Activated B cell treated with CpG ODN at 0.5 μM for 24 hours (primary cell): ENCODE measurements at regions not wholly inside any gene's neighbourhood (a gene's known extent, or its start where the extent isn't known, plus 50 kb on each side); places are given as distances from the start of the nearest gene placed in this dataset.

Source experiments
- ATAC-seq: fragments of 200-7000 bp; cut with Tn5 transposase; one replicate; pipeline ENCODE4 v1.10.0; 2021; ENCODE audit warnings: low read depth, mild to moderate bottlenecking, moderate library complexity
- CTCF ChIA-PET: fragments of 350-600 bp; sonication (Branson Sonifier 250); formaldehyde crosslinking; loops from one replicate; lab custom pipeline; 2021; ENCODE audit warnings: antibody characterized with exemption; lab: Charles Lee
- POLR2A ChIA-PET: fragments of 350-600 bp; sonication (Branson Sonifier 250); formaldehyde crosslinking; loops from one replicate; lab custom pipeline; 2021; ENCODE audit warnings: antibody characterized with exemption; lab: Charles Lee
- DNase-seq: peaks from one replicate; pipeline ENCODE4 v3.0.0; 2022
- H3K27ac Mint-ChIP-seq: one replicate; pipeline ENCODE4 v1.8.0; 2020; ENCODE audit warnings: mixed read lengths
- H3K27me3 Mint-ChIP-seq: one replicate; pipeline ENCODE4 v1.8.0; 2021; ENCODE audit warnings: mixed read lengths
- H3K36me3 Mint-ChIP-seq: one replicate; pipeline ENCODE4 v1.8.0; 2021; ENCODE audit warnings: low read depth, mixed read lengths
- H3K4me1 Mint-ChIP-seq: one replicate; pipeline ENCODE4 v1.8.0; 2021; ENCODE audit warnings: mixed read lengths
- H3K4me3 Mint-ChIP-seq: one replicate; pipeline ENCODE4 v1.8.0; 2020; ENCODE audit warnings: mild to moderate bottlenecking, mixed read lengths
- H3K9me3 Mint-ChIP-seq: one replicate; pipeline ENCODE4 v1.8.0; 2020; ENCODE audit warnings: mixed read lengths
- CTCF ChIP-seq: fragments of 200-600 bp; IDR thresholded peaks from one replicate; pipeline ENCODE4 v1.8.0; 2022; ENCODE audit warnings: antibody characterized with exemption, mild to moderate bottlenecking
- intact Hi-C: fragments of 100-400 bp; cut with micrococcal nuclease; formaldehyde crosslinking; loops from one replicate; pipeline ENCODE4 v1.15.1; 2024

- ChIA-PET POLR2A (no interaction called here), CTCF (no interaction called here)
- Mint-ChIP-seq H3K36me3 (no peaks in the 10 kb centered on the region), H3K4me3 (no peak overlapping the region), H3K9me3 (peaks cover 6% of the 10 kb centered on the region), H3K27me3 (no peaks in the 10 kb centered on the region), H3K4me1 (peaks cover 8% of the 10 kb centered on the region), H3K27ac (no peak overlapping the region)
- DNase-seq (no peak), ATAC-seq (no peak)
- intact Hi-C loops: no loop called here
- TF ChIP-seq CTCF: no peak
Observed at GRCh38 chr10:78643513-78643912, 425.3 kb upstream of the ZMIZ1 start.

- no peaks in the 10 kb centered on the region for H3K36me3 Mint-ChIP-seq
- peaks cover 6% of the 10 kb centered on the region for H3K9me3 Mint-ChIP-seq
- no peak overlapping the region for H3K27ac Mint-ChIP-seq
- CTCF ChIA-PET: no interaction called here
- TF ChIP-seq CTCF: no peak
- POLR2A ChIA-PET: no interaction called here
- ATAC-seq (no peak), DNase-seq (no peak)
- no peaks in the 10 kb centered on the region for H3K27me3 Mint-ChIP-seq
- intact Hi-C loops: no loop called here
- H3K4me3 Mint-ChIP-seq: no peak overlapping the region
- peaks cover 8% of the 10 kb centered on the region for H3K4me1 Mint-ChIP-seq
Observed at GRCh38 chr10:78644550-78644949, 424.2 kb upstream of the ZMIZ1 start.

- Mint-ChIP-seq H3K27me3 (no peaks in the 10 kb centered on the region), H3K27ac (no peak overlapping the region), H3K4me1 (peaks cover 8% of the 10 kb centered on the region), H3K9me3 (peaks cover 6% of the 10 kb centered on the region), H3K4me3 (no peak overlapping the region), H3K36me3 (no peaks in the 10 kb centered on the region)
- ATAC-seq: no peak
- ChIA-PET CTCF (no interaction called here), POLR2A (no interaction called here)
- intact Hi-C loops: no loop called here
- no peak for TF ChIP-seq CTCF
- DNase-seq: no peak
Observed at GRCh38 chr10:78645169-78645686, 423.5 kb upstream of the ZMIZ1 start.

GRCh38 chr10:78645975-78646374 is 422.8 kb upstream of the ZMIZ1 start:
- DNase-seq (no peak), ATAC-seq (no peak)
- peaks cover 8% of the 10 kb centered on the region for H3K4me1 Mint-ChIP-seq
- no peak overlapping the region for H3K27ac Mint-ChIP-seq
- H3K36me3 Mint-ChIP-seq: no peaks in the 10 kb centered on the region
- ChIA-PET CTCF (no interaction called here), POLR2A (no interaction called here)
- TF ChIP-seq CTCF: no peak
- intact Hi-C loops: no loop called here
- peaks cover 6% of the 10 kb centered on the region for H3K9me3 Mint-ChIP-seq
- H3K4me3 Mint-ChIP-seq: no peak overlapping the region
- H3K27me3 Mint-ChIP-seq: no peaks in the 10 kb centered on the region

- no peak for TF ChIP-seq CTCF
- Mint-ChIP-seq H3K36me3 (no peaks in the 10 kb centered on the region), H3K4me3 (no peak overlapping the region), H3K4me1 (no peaks in the 10 kb centered on the region), H3K27me3 (peaks cover 8% of the 10 kb centered on the region), H3K27ac (no peak overlapping the region), H3K9me3 (peaks cover 6% of the 10 kb centered on the region)
- CTCF ChIA-PET: no interaction called here
- ATAC-seq (no peak), DNase-seq (no peak)
- POLR2A ChIA-PET: no interaction called here
- intact Hi-C loops: no loop called here
Observed at GRCh38 chr10:78648256-78648860, 420.4 kb upstream of the ZMIZ1 start.
